HK-2 (cell line): ENCODE measurements at regions not wholly inside any gene's neighbourhood (a gene's known extent, or its start where the extent isn't known, plus 50 kb on each side); places are given as distances from the start of the nearest gene placed in this dataset.
"Not testable (repeated sequence)": the region's sequence is repeated elsewhere in the genome, so short reads cannot be mapped to it uniquely, and the experiment has no call there.

Experiments used
- DNase-seq: peaks from one replicate; pipeline ENCODE4 v3.0.0-alpha.2; 2018; ENCODE audit not compliant: unreplicated experiment

DNA sequence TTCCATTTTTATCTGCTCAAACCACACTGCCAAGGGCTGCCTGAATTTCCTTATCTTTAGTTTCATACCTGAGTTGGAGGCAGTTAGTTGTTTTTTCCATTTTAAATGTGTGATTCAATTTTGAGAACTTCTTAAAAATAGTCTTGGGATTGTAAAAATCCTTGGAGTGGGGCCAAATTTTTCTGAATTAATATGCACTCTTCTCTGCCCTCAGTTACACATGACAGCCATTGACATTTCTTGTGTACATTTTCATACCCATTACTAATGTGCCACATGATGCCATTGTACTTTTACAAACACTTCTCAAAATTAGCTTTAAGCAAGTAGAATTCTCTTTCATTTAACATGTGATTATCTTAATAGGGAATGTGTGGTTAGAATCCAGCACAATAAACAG is 141.7 kb downstream of the C3orf38 start:
- DNase-seq = no peak

DNA sequence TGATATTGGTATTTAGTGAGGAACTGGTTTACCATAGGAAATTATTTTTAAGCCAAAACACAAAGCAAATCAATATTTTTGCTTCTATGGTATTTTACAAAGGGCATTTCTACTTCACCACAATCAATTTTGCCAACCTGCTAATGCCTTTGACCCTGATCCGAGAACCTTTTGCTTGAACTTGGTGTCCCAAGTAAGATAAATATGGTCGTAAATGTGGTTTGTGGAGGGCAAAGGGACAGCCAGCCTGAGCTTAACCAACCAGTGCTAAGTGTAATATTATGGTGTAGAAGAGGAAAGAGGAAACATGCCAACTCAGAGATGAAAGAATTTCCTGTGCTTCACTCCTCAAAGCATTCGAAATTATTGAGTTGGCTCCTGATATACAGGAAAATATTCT is 148.4 kb downstream of the C3orf38 start:
- DNase-seq = no peak

DNA sequence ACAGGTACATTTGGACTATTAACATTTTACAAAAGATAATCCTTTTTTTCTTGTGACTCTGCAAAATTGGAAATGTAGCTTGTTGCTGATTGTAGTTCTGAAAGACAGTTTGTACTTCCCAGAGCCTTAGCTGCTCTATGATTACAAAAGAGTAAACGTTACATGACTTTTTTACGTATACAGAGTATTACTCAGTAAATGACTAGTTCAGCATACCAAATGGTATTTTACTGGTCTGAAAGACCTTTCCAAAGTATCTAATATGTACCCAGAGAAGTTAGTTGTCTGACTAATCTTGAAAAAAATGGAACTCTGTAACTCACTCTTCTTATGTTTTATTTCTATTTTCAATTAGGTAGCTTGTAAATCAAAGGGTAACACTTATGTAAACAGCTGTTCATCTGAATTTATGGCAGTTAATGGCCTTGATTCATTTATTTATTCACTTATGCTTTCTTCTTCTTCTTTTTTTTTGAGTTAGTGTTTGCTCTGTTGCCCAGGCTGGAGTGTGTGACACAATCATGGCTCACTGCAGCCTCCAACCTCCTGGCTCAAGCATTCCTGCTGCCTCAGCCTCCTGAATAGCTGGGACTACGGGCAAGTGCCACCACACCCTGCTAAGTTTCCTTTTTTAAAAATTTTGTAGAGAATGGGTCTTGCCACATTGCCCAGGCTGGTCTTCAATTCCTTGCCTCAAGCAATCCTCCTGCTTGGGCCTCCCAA is 151.7 kb downstream of the C3orf38 start:
- no peak for DNase-seq

DNA sequence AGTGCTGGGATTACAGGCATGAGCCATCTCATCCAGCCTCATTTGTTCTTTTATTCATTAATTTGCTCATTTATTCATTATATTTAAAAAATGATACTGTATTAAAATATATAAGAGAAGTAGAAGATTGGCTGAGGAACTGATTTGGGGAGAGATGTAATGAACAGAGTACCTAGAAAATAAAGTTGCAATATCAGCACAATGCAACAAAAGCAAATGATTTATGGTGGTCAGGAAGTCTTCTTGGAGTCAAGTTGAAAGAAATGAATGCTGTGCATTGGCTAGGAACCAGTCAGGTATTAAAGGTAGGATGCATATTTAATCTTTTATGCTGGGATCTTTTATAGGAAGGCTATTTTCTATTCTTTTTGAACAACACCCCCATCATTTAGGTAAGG is 152.2 kb downstream of the C3orf38 start:
- no peak for DNase-seq

DNA sequence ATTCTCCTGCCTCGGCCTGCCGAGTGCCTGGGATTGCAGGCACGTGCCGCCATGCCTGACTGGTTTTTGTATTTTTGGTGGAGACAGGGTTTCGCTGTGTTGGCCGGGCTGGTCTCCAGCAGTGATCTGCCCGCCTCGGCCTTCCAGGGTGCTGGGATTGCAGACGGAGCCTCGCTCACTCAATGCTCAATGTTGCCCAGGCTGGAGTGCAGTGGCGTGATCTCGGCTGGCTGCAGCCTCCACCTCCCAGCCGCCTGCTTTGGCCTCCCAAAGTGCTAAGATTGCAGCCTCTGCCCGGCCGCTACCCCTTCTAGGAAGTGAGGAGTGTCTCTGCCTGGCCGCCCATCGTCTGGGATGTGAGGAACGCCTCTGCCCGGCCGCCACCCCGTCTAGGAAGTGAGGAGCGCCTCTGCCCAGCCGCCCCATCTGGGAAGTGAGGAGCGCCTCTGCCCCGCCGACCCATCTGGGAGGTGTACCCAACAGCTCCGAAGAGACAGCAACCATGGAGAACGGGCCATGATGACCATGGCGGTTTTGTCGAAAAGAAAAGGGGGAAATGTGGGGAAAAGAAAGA is 153.7 kb downstream of the C3orf38 start:
- not testable (repeated sequence) for DNase-seq

DNA sequence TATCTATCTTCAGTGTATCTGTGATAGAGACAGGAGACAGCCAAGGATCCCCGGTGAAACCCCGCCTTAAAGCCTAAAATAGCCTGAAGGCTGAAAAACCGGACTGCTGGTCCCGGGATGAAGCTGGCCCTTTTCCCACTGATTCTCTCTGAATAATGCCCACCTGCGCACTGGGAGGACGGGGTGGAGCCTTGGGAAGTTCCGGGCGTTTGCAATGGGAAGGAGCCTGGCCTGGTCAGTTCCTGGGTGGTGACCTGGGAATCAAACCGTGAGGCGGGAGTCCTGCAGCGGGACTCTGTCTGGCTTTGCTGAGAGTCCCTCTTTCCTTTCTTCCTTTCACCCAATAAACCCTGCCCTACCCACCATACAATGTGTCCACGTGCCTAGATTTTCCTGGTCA is 157.9 kb downstream of the C3orf38 start:
- no peak for DNase-seq

DNA sequence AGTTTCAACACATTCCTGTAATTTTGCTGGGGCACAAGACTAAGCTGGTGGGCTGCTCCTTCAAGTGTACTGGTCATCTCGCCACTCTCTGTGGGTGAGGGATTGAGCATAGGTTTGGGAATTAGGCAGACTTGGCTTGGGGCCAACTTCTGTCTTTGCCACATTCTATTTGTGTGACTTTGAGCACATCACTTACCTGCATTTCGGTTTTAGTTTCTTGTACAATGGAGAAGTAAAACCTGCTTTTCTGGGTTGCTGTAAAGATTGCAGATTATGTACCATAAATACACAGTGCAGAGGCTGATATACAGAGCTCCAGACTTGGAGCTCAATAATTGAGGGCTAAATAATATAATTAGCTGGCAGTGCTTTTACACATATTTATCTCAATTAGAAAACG is 162.1 kb downstream of the C3orf38 start:
- DNase-seq = no peak

DNA sequence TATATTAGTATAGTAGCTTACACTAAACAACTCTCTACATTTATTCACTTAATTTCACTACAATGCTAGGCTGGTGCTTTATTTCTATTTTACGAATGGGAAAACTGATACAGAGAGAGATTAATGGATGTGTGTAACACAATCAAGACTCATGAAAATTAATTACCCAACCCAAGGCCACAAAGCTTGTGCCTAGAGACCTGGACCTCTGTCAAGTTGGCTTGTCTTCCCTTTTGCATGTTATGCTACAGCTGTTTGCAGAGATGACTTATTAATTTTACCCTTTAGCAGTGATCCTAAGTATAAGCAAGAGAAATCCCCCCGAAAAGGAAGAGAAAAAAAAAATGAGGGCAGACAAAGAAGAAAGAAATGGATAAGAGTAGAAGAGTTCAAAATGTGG is 162.5 kb downstream of the C3orf38 start:
- no peak for DNase-seq

DNA sequence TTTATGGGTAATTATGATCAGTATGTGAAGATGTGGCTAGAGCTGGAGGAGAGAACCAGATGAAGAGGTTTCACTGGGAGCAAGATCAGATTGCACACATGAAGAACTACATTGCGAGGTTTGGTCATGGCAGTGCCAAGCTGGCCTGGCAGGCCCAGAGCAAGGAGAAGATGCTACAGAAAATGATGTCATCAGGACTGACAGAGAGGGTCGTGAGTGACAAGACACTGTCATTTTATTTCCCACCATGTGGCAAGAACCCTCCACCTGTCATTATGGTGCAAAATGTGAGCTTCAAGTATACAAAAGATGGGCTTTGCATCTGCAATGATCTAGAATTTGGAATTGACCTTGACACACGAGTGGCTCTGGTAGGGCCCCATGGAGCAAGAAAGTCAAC is 168.3 kb downstream of the C3orf38 start:
- DNase-seq = no peak

DNA sequence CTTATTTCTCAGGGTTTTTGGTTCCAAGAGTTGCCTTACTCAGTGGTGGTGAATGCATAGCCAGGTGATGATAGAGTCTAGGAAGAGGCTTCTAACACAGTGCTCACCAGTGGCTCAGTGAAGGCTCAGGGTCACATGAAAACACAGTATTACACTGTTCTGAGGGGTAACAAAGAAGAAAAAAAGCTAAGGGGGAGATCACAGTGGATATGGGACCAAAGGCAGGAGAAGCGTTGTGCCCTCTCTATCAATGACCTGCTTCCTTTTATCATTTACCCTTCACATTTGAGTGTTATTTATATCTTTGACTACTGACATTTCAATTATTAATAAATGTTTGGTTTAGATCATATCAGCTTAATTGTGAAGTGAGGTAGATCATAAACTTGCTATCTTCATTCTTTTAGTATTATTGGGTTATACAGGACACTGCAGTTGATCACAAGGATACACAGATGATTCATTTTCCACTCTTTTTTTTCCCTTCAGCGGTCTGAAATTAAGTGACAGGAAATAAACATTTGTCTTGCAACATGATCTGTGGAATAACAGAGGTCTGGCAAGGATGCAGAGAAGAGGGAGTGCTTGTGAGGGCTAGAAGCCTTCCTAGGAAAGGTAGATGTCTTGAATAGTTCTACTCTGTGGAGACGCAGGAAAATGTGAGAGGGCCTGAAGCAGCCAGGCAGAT is 171.7 kb downstream of the C3orf38 start:
- DNase-seq = no peak

DNA sequence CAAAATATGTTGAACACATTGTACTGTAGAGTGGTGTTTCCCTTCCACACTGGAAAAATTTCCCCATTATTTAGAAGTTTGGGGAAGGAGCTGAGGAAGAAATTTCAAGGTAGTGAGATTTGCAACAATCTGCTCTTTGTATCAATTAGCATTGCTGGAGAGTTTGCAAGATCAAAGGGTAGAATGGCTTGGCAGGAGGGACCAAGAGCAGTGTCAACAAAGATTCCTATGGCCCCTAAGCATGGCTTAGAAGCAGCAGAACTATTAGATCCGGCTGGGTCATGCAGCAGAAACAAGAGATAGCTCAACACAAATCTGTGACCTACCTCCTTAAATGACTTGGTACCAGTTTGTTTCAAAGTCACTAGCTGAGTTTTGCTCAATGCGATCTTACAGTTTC is 175.0 kb downstream of the C3orf38 start:
- no peak for DNase-seq

DNA sequence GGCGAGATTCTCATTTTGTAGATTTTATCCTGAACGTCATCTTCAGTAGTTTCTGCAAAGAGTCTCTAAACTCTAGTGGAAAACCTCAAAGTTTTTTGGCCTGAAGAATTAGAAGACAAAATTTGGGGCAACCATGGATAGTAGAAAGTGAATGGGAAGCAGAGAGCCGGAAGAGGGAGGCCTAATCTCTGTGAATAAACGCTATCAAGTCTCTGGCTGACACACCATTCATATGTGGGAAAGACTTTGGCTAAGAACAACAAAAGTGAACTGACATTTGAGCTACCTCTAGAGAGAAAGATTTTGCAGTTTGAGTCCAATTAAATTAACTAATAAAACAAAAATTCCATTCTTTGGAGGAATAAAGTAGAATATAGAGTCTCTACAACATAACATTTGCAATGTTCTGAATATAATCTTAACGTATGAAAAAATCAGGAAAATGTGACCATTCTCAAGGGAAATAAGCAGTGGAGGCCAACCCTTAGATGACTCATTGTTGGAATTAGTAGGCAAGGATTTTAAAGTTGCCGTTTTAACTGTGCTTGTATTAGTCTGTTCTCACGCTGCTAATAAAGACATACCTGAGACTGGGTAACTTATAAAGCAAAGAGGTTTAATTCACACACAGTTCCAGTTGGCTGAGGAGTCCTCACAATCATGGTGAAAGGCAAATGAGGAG is 184.6 kb downstream of the C3orf38 start:
- DNase-seq = no peak

DNA sequence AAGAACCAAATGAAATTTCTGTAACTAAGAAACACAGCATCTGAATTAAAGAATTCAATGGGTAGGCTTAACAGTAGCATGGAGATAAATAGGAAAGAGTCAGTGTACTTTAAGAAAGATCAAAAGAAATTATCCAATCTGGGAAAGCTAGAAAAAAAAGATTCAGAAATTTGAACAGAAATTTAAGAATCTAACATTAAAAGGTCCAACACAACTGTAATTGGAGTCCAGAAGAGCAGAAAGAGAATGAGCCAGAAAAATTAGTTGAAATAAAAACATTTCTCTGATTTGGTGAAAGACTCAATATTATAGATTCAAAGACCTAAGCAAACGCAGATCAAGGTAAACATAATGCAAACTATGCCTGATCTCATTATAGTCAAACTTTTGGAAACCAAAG is 187.1 kb downstream of the C3orf38 start:
- no peak for DNase-seq

DNA sequence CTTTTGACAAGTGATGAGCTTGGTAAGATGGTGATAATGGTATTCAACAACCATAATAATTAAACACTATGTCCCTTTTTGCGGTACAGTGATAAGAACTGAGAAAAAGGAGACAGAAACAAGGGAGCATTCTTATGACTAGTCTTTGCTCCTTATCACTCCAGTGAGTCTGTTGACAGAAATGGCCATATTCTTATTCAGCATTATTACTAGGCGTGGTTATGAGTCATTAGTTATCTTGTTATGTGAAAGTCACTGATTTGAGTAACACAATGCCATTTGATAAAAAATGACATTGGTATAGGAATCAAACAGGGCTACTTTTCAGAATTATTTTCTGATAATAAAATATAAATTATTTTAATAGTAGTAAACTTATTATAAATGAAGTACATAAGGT is 193.5 kb downstream of the C3orf38 start:
- DNase-seq = no peak

DNA sequence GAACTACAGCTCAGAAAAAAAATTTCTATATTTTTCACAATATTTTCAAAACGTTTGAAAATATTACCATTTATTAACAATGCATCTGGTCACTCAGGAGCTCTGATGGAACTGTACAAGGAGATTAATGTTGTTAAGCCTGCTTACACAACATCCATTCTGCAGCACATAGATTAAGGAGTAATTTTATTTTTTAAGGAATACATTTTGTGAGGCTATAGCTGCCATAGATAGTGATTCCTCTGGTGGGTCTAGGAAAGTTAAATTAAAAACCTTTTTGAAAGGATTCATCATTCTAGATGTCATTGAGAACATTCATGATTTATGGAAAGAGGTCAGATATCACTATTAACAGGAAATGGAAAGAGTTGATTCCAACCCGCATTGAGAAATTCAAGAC is 196.9 kb downstream of the C3orf38 start:
- DNase-seq = no peak

DNA sequence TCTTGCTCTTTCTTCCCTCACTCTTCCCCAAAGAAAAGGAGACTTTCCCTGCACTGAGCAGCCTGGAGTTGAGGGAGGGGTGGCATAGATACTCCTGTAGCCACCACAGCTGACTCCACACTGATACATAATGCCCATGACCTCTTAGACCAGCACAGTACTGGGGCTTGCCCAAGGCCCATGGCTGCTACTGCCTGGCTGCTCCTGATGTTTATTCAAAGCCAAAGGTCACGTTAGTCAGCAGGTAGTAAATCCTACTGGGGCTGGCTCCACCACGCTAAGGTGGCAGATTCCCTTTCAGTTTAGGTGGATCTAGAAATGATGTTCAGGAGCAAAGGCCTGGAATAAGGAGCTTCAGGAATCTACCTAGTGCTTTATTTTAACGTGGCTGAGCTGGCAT is 212.7 kb downstream of the C3orf38 start:
- DNase-seq = no peak

DNA sequence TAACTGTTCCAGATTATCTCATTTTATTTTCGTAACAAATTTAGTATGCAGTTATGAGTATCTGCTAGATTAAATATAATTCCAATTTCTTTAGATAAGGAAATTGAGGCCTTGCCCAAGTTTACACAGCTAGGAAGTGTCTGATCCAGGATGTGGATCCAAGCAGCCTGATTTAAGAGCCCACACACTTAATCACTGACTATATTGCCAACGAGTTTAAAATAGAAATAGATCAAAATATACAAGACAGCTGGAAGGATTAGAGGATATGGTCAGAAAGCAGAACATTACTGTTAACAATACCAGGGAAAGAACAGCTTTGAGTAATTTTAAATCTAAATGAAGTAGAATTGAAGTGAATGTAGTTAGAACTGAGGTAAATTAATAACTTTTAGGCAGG is 215.2 kb downstream of the C3orf38 start:
- no peak for DNase-seq

DNA sequence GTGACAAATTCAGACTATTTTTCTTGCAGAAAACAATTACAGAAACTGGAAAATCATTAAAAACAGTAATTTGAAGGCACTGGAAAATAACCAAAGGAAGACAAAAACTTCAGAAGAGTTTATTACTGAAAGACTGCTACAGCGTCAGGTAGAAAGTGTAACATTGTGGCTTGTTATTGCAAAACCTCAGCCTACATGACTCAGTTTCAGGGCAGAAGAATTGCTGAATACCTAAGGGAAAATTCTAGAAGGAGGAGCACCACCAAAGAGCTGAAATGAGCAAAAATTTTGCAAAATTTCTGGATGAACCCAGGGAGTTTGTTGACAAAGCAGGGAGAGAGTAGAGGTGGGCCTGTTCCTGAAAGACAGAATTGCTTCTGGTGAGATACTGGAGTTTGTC is 219.6 kb downstream of the C3orf38 start:
- no peak for DNase-seq

DNA sequence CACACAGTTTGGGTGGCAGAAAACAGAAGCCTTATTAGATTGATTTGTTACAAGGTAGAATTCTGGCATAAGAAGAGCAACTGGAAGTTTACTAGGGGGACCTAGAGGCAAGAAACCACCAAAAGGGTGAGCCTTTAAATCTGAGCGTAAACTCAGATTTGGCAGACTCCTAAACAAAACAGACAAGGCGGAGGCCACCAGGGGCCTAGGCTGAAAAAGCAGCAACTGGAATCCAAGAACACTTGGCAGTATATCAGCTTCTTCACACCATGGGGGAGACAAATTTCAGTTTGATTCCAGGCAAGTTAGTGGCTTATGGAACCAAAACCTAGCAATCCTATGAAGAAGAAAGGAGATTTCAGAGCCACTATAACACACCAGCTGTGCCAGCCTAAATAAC is 220.0 kb downstream of the C3orf38 start:
- no peak for DNase-seq

DNA sequence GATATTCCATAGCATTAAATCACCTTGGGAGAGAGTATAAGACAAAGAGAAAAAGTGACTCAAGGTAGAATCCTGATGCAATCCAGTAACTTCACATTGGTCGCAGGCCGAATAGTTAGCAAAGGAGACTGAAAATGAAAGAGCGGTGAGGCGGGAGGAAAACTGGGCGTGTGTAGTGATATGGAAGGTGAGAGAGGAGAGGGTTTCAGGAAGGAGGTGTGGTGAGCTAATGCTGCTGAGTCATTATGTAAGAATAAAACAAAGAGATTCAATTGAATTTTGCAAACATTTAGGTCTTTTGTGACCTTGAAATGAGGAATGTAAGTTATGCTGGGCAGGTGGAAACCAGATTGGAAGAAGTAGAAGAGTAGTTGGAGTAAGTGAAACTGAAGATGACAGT is 235.3 kb downstream of the C3orf38 start:
- no peak for DNase-seq

DNA sequence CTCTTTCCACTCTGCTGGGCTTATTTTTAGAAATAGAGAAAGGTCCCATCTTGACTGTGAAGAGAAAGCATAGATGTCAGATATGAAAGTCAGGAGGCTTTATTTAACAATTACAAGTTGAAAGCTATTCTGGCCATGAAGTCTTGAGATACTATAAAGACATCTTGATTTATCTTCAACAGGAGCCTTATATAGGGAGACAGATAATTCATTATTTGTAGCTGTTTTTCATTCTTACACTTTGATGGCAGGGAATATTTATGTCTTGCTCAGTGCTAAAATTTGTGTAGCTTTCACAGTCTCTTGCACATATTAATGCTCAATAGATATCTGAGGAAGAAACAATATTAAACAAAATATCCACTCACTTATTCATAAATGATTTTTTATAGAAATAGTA is 248.8 kb downstream of the C3orf38 start:
- DNase-seq = no peak

DNA sequence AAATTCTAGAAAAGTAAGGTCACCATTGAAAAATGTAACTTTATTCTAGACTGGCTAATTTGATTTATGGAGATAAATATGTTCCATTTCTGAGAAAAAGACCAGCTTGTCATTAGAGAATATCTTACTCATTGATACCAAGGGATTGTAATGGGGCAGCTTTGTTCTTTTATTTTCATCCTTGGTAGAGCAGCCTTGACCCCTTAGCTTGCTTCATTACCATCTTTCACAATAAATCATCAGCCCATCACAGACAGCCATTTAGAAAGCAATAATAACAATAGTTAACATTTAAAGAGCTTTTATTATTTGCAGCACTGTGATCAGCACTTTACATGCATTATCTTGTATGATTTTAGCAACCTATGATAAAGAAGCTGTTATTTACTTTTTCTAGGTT is 253.6 kb downstream of the C3orf38 start:
- DNase-seq = no peak

DNA sequence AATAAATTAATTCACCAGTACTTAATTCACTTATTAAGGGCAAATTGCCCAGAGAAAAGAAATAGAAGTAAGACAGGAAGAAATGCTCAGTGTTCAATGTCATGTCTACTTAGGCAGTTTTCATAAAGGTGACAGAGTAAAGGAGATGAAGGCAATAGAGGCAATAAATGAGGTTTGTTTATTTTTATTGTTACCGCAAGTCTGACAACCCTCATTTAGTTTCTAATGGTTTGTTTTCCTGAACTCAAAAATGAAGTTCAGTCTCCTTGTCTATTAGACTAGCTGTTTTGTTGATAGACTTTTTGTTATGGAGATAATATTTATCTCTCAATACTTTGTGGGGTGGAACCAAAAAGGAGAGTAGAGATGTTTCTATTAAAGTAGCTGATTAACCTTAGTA is 258.3 kb downstream of the C3orf38 start:
- DNase-seq = no peak
